CD14-positive monocyte (primary cell): ENCODE measurements at regions not wholly inside any gene's neighbourhood (a gene's known extent, or its start where the extent isn't known, plus 50 kb on each side); places are given as distances from the start of the nearest gene placed in this dataset.

Experiments used
- DNase-seq, 3 donors: peaks; one replicate each; pipeline ENCODE4 v3.0.0-alpha.2; 2011 to 2022
- H2AFZ ChIP-seq: 2 replicates; pipeline ENCODE4 v1.6.0; 2012; ENCODE audit warnings: mild to moderate bottlenecking, low read depth, low read length, inconsistent platforms; ENCODE audit not compliant: insufficient read depth, poor library complexity, severe bottlenecking
- H3K27ac ChIP-seq, 2 donors: 1 replicate in 1 of 2; 2 replicates in 1 of 2; pipeline ENCODE4 v1.5.1; 2012 to 2013; ENCODE audit warnings: low read length in 2 of 2, control low read depth in 1 of 2, inconsistent platforms in 1 of 2, low read depth in 1 of 2, mild to moderate bottlenecking in 1 of 2
- H3K27me3 ChIP-seq, 2 donors: one replicate each; pipeline versions ENCODE4 v1.6.0 to v1.6.1; 2011 to 2013; ENCODE audit warnings: low read length in 2 of 2; ENCODE audit not compliant: control insufficient read depth in 2 of 2, insufficient read depth in 2 of 2
- H3K36me3 ChIP-seq, 2 donors: replicated peaks in 1 of 2; 1 replicate in 1 of 2; 2 replicates in 1 of 2; pipeline versions ENCODE4 v1.5.1 to v1.6.1; 2012 to 2013; ENCODE audit warnings: low read length in 2 of 2, control low read depth in 1 of 2, inconsistent platforms in 1 of 2, mild to moderate bottlenecking in 1 of 2; ENCODE audit not compliant: insufficient read depth in 2 of 2, control insufficient read depth in 1 of 2
- H3K4me1 ChIP-seq, 2 donors: 1 replicate in 1 of 2; 2 replicates in 1 of 2; pipeline versions ENCODE4 v1.5.1 to v1.6.1; 2012 to 2013; ENCODE audit warnings: low read length in 2 of 2, control low read depth in 1 of 2, inconsistent platforms in 1 of 2, mild to moderate bottlenecking in 1 of 2, moderate library complexity in 1 of 2; ENCODE audit not compliant: insufficient read depth in 2 of 2, control insufficient read depth in 1 of 2
- H3K4me2 ChIP-seq: replicated peaks from 2 replicates; pipeline ENCODE3; 2012; ENCODE audit warnings: low read length, moderate library complexity, mild to moderate bottlenecking; ENCODE audit not compliant: poor library complexity, severe bottlenecking; ENCODE audit errors: extremely low read depth
- H3K4me3 ChIP-seq, 3 experiments: fragments of 200-600 bp in 1 of 3; sonication (generic) in 1 of 3; replicated peaks in 1 of 3; 1 replicate in 2 of 3; 2 replicates in 1 of 3; pipeline ENCODE4 v1.5.1; 2011 to 2013; ENCODE audit warnings: low read length in 3 of 3, mild to moderate bottlenecking in 3 of 3, control low read depth in 2 of 3, low read depth in 2 of 3, inconsistent platforms in 1 of 3, moderate library complexity in 1 of 3
- H3K79me2 ChIP-seq: 2 replicates; pipeline ENCODE4 v1.6.0; 2012; ENCODE audit warnings: mild to moderate bottlenecking, control low read depth, inconsistent platforms, low read length, moderate library complexity; ENCODE audit not compliant: insufficient read depth
- H3K9ac ChIP-seq: 2 replicates; pipeline ENCODE4 v1.6.0; 2017; ENCODE audit warnings: low read length, mild to moderate bottlenecking; ENCODE audit not compliant: insufficient read depth, poor library complexity, severe bottlenecking
- H3K9me3 ChIP-seq, 2 donors: replicated peaks in 1 of 2; 1 replicate in 1 of 2; 2 replicates in 1 of 2; pipeline versions ENCODE4 v1.5.1 to v1.6.1; 2012 to 2013; ENCODE audit warnings: low read length in 2 of 2, control low read depth in 1 of 2; ENCODE audit not compliant: control insufficient read depth in 1 of 2, insufficient read depth in 1 of 2
- H4K20me1 ChIP-seq: 2 replicates; pipeline ENCODE4 v1.6.0; 2012; ENCODE audit warnings: mild to moderate bottlenecking, low read length, control low read depth, moderate library complexity; ENCODE audit not compliant: insufficient read depth
- H3K27ac Mint-ChIP-seq, 7 donors: one replicate each; pipeline ENCODE4 v1.8.0; 2020; ENCODE audit warnings: mild to moderate bottlenecking in 7 of 7, mixed read lengths in 7 of 7, moderate library complexity in 6 of 7, inconsistent platforms in 2 of 7
- H3K27me3 Mint-ChIP-seq, 3 donors: one replicate each; pipeline ENCODE4 v1.8.0; 2021 to 2022; ENCODE audit warnings: low read depth in 3 of 3, mild to moderate bottlenecking in 3 of 3, mixed read lengths in 3 of 3, moderate library complexity in 3 of 3, inconsistent platforms in 1 of 3
- H3K36me3 Mint-ChIP-seq, 2 donors: one replicate each; pipeline ENCODE4 v1.8.0; 2020; ENCODE audit warnings: mixed read lengths in 2 of 2, inconsistent platforms in 1 of 2, mild to moderate bottlenecking in 1 of 2
- H3K4me1 Mint-ChIP-seq: one replicate; pipeline ENCODE4 v1.8.0; 2020; ENCODE audit warnings: mild to moderate bottlenecking, mixed read lengths
- H3K4me3 Mint-ChIP-seq, 2 donors: one replicate each; pipeline ENCODE4 v1.8.0; 2020; ENCODE audit warnings: mild to moderate bottlenecking in 2 of 2, mixed read lengths in 2 of 2, moderate library complexity in 1 of 2
- H3K9me3 Mint-ChIP-seq, 7 donors: one replicate each; pipeline ENCODE4 v1.8.0; 2020 to 2022; ENCODE audit warnings: mixed read lengths in 7 of 7, mild to moderate bottlenecking in 6 of 7, moderate library complexity in 6 of 7, inconsistent platforms in 2 of 7
- WGBS: methylation state at CpG from one replicate; pipeline ENCODE4 v1.1.5; 2013; ENCODE audit warnings: missing lambda C conversion rate; ENCODE audit not compliant: insufficient coverage; 5-methylcytosine and 5-hydroxymethylcytosine counted together
- intact Hi-C, 2 donors: fragments of 100-400 bp; cut with micrococcal nuclease; formaldehyde crosslinking; loops; one replicate each; pipeline versions ENCODE4 v1.15.0 to v1.15.1; 2023
- TF ChIP-seq, protein P1 (sequence below): fragments of 200-600 bp; IDR thresholded peaks from one replicate; pipeline ENCODE4 v1.8.0; 2022; ENCODE audit warnings: antibody characterized with exemption, mild to moderate bottlenecking

DNA sequence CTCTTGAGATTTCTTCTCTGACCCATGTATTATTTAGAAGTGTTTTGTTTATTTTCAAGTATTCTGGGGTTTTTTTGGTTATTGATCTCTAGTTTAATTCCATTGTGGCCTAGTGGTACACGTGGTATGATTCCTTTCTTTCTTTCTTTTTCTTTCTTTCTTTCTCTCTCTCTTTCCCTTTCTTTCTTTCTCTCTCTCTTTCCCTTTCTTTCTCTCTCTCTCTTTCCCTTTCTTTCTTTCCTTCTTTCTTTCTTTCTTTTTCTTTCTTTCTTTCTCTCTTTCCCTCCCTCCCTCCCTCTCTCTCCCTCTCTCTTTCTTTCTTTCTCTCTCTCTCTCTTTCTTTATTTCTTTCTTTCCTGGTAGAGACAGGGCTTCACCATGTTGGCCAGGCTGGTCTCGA is 85.7 kb upstream of the UBE2E1 start:
- TF ChIP-seq, protein P1, sequence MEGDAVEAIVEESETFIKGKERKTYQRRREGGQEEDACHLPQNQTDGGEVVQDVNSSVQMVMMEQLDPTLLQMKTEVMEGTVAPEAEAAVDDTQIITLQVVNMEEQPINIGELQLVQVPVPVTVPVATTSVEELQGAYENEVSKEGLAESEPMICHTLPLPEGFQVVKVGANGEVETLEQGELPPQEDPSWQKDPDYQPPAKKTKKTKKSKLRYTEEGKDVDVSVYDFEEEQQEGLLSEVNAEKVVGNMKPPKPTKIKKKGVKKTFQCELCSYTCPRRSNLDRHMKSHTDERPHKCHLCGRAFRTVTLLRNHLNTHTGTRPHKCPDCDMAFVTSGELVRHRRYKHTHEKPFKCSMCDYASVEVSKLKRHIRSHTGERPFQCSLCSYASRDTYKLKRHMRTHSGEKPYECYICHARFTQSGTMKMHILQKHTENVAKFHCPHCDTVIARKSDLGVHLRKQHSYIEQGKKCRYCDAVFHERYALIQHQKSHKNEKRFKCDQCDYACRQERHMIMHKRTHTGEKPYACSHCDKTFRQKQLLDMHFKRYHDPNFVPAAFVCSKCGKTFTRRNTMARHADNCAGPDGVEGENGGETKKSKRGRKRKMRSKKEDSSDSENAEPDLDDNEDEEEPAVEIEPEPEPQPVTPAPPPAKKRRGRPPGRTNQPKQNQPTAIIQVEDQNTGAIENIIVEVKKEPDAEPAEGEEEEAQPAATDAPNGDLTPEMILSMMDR = no peak
- peaks cover 8 to 14% of the 10 kb centered on the region in 2 donors for H3K4me1 ChIP-seq
- no peaks in the 10 kb centered on the region for H3K79me2 ChIP-seq
- H3K4me3 ChIP-seq = no peak overlapping the region
- no peak overlapping the region for H3K9ac ChIP-seq
- no peak overlapping the region for H2AFZ ChIP-seq
- Mint-ChIP-seq H3K9me3 (peaks cover 3 to 21% (median 10%) of the 10 kb centered on the region in 7 donors), H3K4me3 (no peak overlapping the region), H3K36me3 (no peaks in the 10 kb centered on the region), H3K4me1 (peaks cover 7% of the 10 kb centered on the region), H3K27ac (no peak overlapping the region), H3K27me3 (peaks cover 0 to 4% (median 0%) of the 10 kb centered on the region in 3 donors)
- H4K20me1 ChIP-seq = no peaks in the 10 kb centered on the region
- no peaks in the 10 kb centered on the region for H3K27me3 ChIP-seq
- intact Hi-C loops = no loop called here
- H3K27ac ChIP-seq = no peak overlapping the region
- no peak overlapping the region for H3K4me2 ChIP-seq
- H3K9me3 ChIP-seq = peaks cover 0 to 5% of the 10 kb centered on the region in 2 donors
- DNase-seq = no peak
- WGBS = no CpG with 5 or more reads among the region's 2 CpGs
- no peaks in the 10 kb centered on the region for H3K36me3 ChIP-seq

DNA sequence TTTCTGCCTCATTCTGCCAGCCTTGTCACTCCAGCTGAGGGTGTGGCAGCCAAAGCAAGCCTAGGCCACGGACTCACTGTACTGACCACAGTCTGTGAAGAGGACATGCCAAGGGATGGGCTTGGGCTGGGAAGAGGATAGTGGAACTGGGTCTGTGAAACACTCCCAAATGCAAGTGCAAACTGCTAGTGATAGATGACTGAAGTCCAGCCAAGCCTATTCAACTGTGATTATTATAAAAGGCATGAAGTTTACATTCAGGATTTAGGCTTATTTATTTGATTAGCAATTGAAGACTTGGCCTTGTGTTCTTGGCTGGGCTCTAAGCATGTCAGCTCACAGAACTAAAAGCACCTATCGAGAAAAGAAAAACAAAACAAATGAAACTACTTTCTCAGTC is 84.9 kb upstream of the UBE2E1 start:
- WGBS = 100% methylated on average over 1 of the region's 2 CpGs
- TF ChIP-seq, protein P1 = no peak
- intact Hi-C loops = no loop called here

More for the DNA sequence above, 84.9 kb upstream of the UBE2E1 start:
- no peak overlapping the region for H3K9ac ChIP-seq
- Mint-ChIP-seq H3K27me3 (peaks cover 0 to 4% (median 0%) of the 10 kb centered on the region in 3 donors), H3K4me1 (peaks cover 7% of the 10 kb centered on the region), H3K36me3 (no peaks in the 10 kb centered on the region), H3K9me3 (peaks cover 3 to 18% (median 8%) of the 10 kb centered on the region in 7 donors), H3K27ac (no peak overlapping the region), H3K4me3 (no peak overlapping the region)
- no peaks in the 10 kb centered on the region for H3K36me3 ChIP-seq
- H3K79me2 ChIP-seq = no peaks in the 10 kb centered on the region
- no peaks in the 10 kb centered on the region for H3K27me3 ChIP-seq
- no peak for DNase-seq
- no peak overlapping the region for H3K27ac ChIP-seq
- H2AFZ ChIP-seq = no peak overlapping the region
- no peaks in the 10 kb centered on the region for H4K20me1 ChIP-seq
- H3K4me3 ChIP-seq = no peak overlapping the region
- H3K9me3 ChIP-seq = peaks cover 0 to 5% of the 10 kb centered on the region in 2 donors
- H3K4me2 ChIP-seq = no peak overlapping the region
- peaks cover 8 to 14% of the 10 kb centered on the region in 2 donors for H3K4me1 ChIP-seq
